H9 (cell line): ENCODE measurements at regions not wholly inside any gene's neighbourhood (a gene's known extent, or its start where the extent isn't known, plus 50 kb on each side); places are given as distances from the start of the nearest gene placed in this dataset.

Experiments used
- DNase-seq: peaks from one replicate; pipeline ENCODE4 v3.0.0-alpha.2; 2017
- H2AFZ ChIP-seq: one replicate; pipeline ENCODE4 v1.6.1; 2013; ENCODE audit warnings: mild to moderate bottlenecking, low read length, control low read depth, moderate library complexity
- H2AK5ac ChIP-seq: 2 replicates; pipeline ENCODE4 v1.6.1; 2013; ENCODE audit warnings: low read length, control low read depth, mixed read lengths; ENCODE audit not compliant: insufficient read length
- H2BK120ac ChIP-seq: one replicate; pipeline ENCODE4 v1.6.1; 2013; ENCODE audit warnings: low read depth, mild to moderate bottlenecking, low read length, control low read depth, inconsistent platforms; ENCODE audit not compliant: poor library complexity, severe bottlenecking
- H2BK12ac ChIP-seq: 2 replicates; pipeline ENCODE4 v1.6.1; 2013; ENCODE audit warnings: low read length, control low read depth, mixed read lengths, low read depth; ENCODE audit not compliant: insufficient read length
- H2BK15ac ChIP-seq: 2 replicates; pipeline ENCODE4 v1.6.1; 2013; ENCODE audit warnings: low read depth, low read length, control low read depth
- H2BK20ac ChIP-seq: one replicate; pipeline ENCODE4 v1.6.1; 2013; ENCODE audit warnings: low read depth, mild to moderate bottlenecking, low read length, control low read depth, inconsistent platforms; ENCODE audit not compliant: poor library complexity, severe bottlenecking
- H2BK5ac ChIP-seq: 2 replicates; pipeline ENCODE4 v1.6.1; 2013; ENCODE audit warnings: low read length, control low read depth, mixed read lengths; ENCODE audit not compliant: insufficient read length
- H3K14ac ChIP-seq: 2 replicates; pipeline ENCODE4 v1.6.1; 2013; ENCODE audit warnings: low read length, control low read depth; ENCODE audit not compliant: insufficient read depth
- H3K18ac ChIP-seq: 2 replicates; pipeline ENCODE4 v1.6.1; 2013; ENCODE audit warnings: low read depth, mild to moderate bottlenecking, mixed read lengths, low read length, control low read depth; ENCODE audit not compliant: insufficient read length
- H3K23ac ChIP-seq: 2 replicates; pipeline ENCODE4 v1.6.1; 2013; ENCODE audit warnings: low read length, control low read depth, mixed read lengths, low read depth; ENCODE audit not compliant: insufficient read length
- H3K23me2 ChIP-seq: 2 replicates; pipeline ENCODE4 v1.6.1; 2013; ENCODE audit warnings: low read depth, mild to moderate bottlenecking, mixed read lengths, low read length, control low read depth; ENCODE audit not compliant: insufficient read length, poor library complexity, severe bottlenecking
- H3K27ac ChIP-seq: 2 replicates; pipeline ENCODE4 v1.5.1; 2013; ENCODE audit warnings: low read length, control low read depth, mixed read lengths, low read depth; ENCODE audit not compliant: insufficient read length
- H3K27me3 ChIP-seq: 2 replicates; pipeline ENCODE4 v1.6.1; 2013; ENCODE audit warnings: low read length, control low read depth, inconsistent platforms; ENCODE audit not compliant: insufficient read depth
- H3K4ac ChIP-seq: 2 replicates; pipeline ENCODE4 v1.6.1; 2013; ENCODE audit warnings: low read depth, mild to moderate bottlenecking, control low read depth, inconsistent platforms, low read length, moderate library complexity
- H3K4me1 ChIP-seq: 2 replicates; pipeline ENCODE4 v1.6.1; 2013; ENCODE audit warnings: low read length, control low read depth, inconsistent platforms; ENCODE audit not compliant: insufficient read depth
- H3K4me2 ChIP-seq: 2 replicates; pipeline ENCODE4 v1.6.1; 2013; ENCODE audit warnings: low read length, control low read depth, mixed read lengths; ENCODE audit not compliant: insufficient read length, insufficient read depth
- H3K56ac ChIP-seq: 2 replicates; pipeline ENCODE4 v1.6.1; 2013; ENCODE audit warnings: low read depth, mild to moderate bottlenecking, mixed read lengths, low read length, control low read depth; ENCODE audit not compliant: insufficient read length
- H3K79me1 ChIP-seq: 2 replicates; pipeline ENCODE4 v1.6.1; 2013; ENCODE audit warnings: low read depth, mild to moderate bottlenecking, moderate library complexity, low read length, control low read depth, inconsistent platforms; ENCODE audit not compliant: insufficient read depth, poor library complexity, severe bottlenecking
- H3K79me2 ChIP-seq: 2 replicates; pipeline ENCODE4 v1.6.1; 2013; ENCODE audit warnings: low read length, control low read depth, inconsistent platforms; ENCODE audit not compliant: insufficient read depth
- H3K9ac ChIP-seq: 2 replicates; pipeline ENCODE4 v1.6.1; 2013; ENCODE audit warnings: low read length, control low read depth, mixed read lengths; ENCODE audit not compliant: insufficient read length; ENCODE audit errors: extremely low read depth
- H3K9me3 ChIP-seq: one replicate; pipeline ENCODE4 v1.6.1; 2013; ENCODE audit warnings: low read depth, low read length, inconsistent platforms; ENCODE audit not compliant: control insufficient read depth
- H3T11ph ChIP-seq: one replicate; pipeline ENCODE4 v1.6.1; 2013; ENCODE audit warnings: mild to moderate bottlenecking, low read length, control low read depth, inconsistent platforms
- H4K20me1 ChIP-seq: one replicate; pipeline ENCODE4 v1.6.1; 2013; ENCODE audit not compliant: control insufficient read depth, insufficient read length, insufficient read depth
- H4K5ac ChIP-seq: 2 replicates; pipeline ENCODE4 v1.6.1; 2013; ENCODE audit warnings: low read depth, mild to moderate bottlenecking, mixed read lengths, low read length, control low read depth; ENCODE audit not compliant: insufficient read length
- H4K8ac ChIP-seq: replicated peaks from 2 replicates; pipeline ENCODE4 v1.6.1; 2013; ENCODE audit warnings: low read length, control low read depth, mixed read lengths, low read depth; ENCODE audit not compliant: insufficient read length
- H4K91ac ChIP-seq: 2 replicates; pipeline ENCODE4 v1.6.1; 2013; ENCODE audit warnings: low read depth, mild to moderate bottlenecking, moderate library complexity, mixed read lengths, low read length, control low read depth; ENCODE audit not compliant: insufficient read length
- H3K27ac Mint-ChIP-seq, 3 experiments: 2 replicates in 2 of 3; 3 replicates in 1 of 3; pipeline ENCODE4 v1.8.0; 2020 to 2021; ENCODE audit warnings: mixed read lengths in 3 of 3, mild to moderate bottlenecking in 1 of 3, moderate library complexity in 1 of 3
- H3K27me3 Mint-ChIP-seq: 2 replicates; pipeline ENCODE4 v1.8.0; 2021; ENCODE audit warnings: low read depth, mild to moderate bottlenecking, moderate library complexity, mixed read lengths
- H3K36me3 Mint-ChIP-seq, 3 experiments: 2 replicates in 2 of 3; 3 replicates in 1 of 3; pipeline ENCODE4 v1.8.0; 2020 to 2021; ENCODE audit warnings: low read depth in 3 of 3, mixed read lengths in 3 of 3; ENCODE audit not compliant: insufficient read depth in 1 of 3
- H3K4me1 Mint-ChIP-seq, 2 experiments: 2 replicates each; pipeline ENCODE4 v1.8.0; 2020; ENCODE audit warnings: mixed read lengths in 2 of 2
- H3K4me3 Mint-ChIP-seq, 2 experiments: 2 replicates in 1 of 2; 3 replicates in 1 of 2; pipeline ENCODE4 v1.8.0; 2020 to 2021; ENCODE audit warnings: mild to moderate bottlenecking in 2 of 2, mixed read lengths in 2 of 2, moderate library complexity in 1 of 2
- H3K9me3 Mint-ChIP-seq, 2 experiments: 2 replicates in 1 of 2; 3 replicates in 1 of 2; pipeline ENCODE4 v1.8.0; 2020; ENCODE audit warnings: mild to moderate bottlenecking in 2 of 2, mixed read lengths in 2 of 2, moderate library complexity in 1 of 2
- CTCF ChIP-seq: fragments of 200-600 bp; sonication (generic); conservative IDR thresholded peaks from 3 replicates; pipeline ENCODE4 v1.8.0; 2021; ENCODE audit warnings: antibody characterized with exemption, mild to moderate bottlenecking
- WGBS: extraction: QIAGEN DNeasy Blood & Tissue Kit; methylation state at CpG from one replicate; pipeline ENCODE4 v1.1.7; 2013; ENCODE audit warnings: missing lambda C conversion rate, low lambda C conversion rate, mixed read lengths; ENCODE audit not compliant: insufficient read length; ENCODE audit errors: extremely low coverage; 5-methylcytosine and 5-hydroxymethylcytosine counted together

DNA sequence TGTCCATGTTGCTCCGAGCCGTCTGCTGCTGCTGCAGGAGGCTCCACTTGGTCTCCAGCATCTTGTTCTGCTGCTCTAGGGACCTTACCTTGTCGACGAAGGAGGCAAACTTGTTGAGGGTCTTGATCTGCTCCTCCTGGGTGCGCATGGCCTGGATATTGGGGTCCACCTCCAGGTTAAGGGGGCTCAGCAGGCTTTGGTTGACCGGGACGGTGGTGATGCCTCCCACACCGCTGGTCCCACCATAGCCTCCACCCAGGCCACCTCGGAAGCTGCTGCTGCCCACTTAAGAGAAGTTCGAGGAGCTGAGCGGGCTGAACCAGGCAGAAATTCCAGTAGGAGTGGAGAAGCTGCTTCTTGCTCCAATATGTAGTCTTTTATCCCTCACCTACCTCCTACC is 180.7 kb upstream of the SYNPR start:
- Histone ChIP-seq H4K91ac (no peak overlapping the region), H3K27me3 (no peaks in the 10 kb centered on the region)
- no peak overlapping the region for H3K4me3 Mint-ChIP-seq

More for the DNA sequence above, 180.7 kb upstream of the SYNPR start:
- Mint-ChIP-seq H3K4me1 (peaks cover 17 to 23% of the 10 kb centered on the region in 2 experiments), H3K36me3 (peaks cover 10 to 16% (median 10%) of the 10 kb centered on the region in 3 experiments), H3K9me3 (0 out of 5 replicates have a peak, but pooled peaks cover 0 to 2% of the 10 kb centered on the region in 2 experiments), H3K27me3 (no peaks in the 10 kb centered on the region; the same call in 1 of the 2 replicates), H3K27ac (no peak overlapping the region)
- H3K23me2 ChIP-seq: no peaks in the 10 kb centered on the region
- no peak for TF ChIP-seq CTCF
- H3K23ac ChIP-seq: no peak overlapping the region
- H3K4me1 ChIP-seq: no peaks in the 10 kb centered on the region; the same call in 1 of the 2 replicates
- H4K5ac ChIP-seq: no peak overlapping the region
- H3K4me2 ChIP-seq: no peak overlapping the region
- H3K4ac ChIP-seq: no peak overlapping the region
- no peak overlapping the region for H2BK5ac ChIP-seq
- no peak overlapping the region for H3K18ac ChIP-seq
- H2BK12ac ChIP-seq: no peak overlapping the region
- H3K79me2 ChIP-seq: no peaks in the 10 kb centered on the region
- H4K8ac ChIP-seq: no peak overlapping the region
- H3K56ac ChIP-seq: no peak overlapping the region
- H4K20me1 ChIP-seq: no peaks in the 10 kb centered on the region
- H3K14ac ChIP-seq: no peak overlapping the region
- H2BK120ac ChIP-seq: no peak overlapping the region
- H3K27ac ChIP-seq: no peak overlapping the region
- H2AFZ ChIP-seq: no peak overlapping the region
- H3K9ac ChIP-seq: no peak overlapping the region
- H3T11ph ChIP-seq: no peak overlapping the region
- H3K9me3 ChIP-seq: no peaks in the 10 kb centered on the region
- H2BK20ac ChIP-seq: no peak overlapping the region
- no peak overlapping the region for H2BK15ac ChIP-seq
- H3K79me1 ChIP-seq: no peaks in the 10 kb centered on the region
- DNase-seq: no peak
- no peak overlapping the region for H2AK5ac ChIP-seq
- no CpG with 5 or more reads among the region's 11 CpGs for WGBS
